H54 (cell line): ENCODE measurements at regions not wholly inside any gene's neighbourhood (a gene's known extent, or its start where the extent isn't known, plus 50 kb on each side); places are given as distances from the start of the nearest gene placed in this dataset.
"Not testable (repeated sequence)": the region's sequence is repeated elsewhere in the genome, so short reads cannot be mapped to it uniquely, and the experiment has no call there.

Experiments
- DNase-seq: peaks from one replicate; pipeline ENCODE4 v3.0.0; 2011; ENCODE audit warnings: low spot score, mixed read lengths; ENCODE audit not compliant: insufficient read length
- FAIRE-seq: peaks from 3 replicates; lab custom pipeline; 2011; peaks lifted over from hg19 to GRCh38; lab: Jason Lieb, UNC
- POLR2A ChIP-seq: IDR thresholded peaks from 2 replicates; pipeline ENCODE4 v1.6.1; 2011; ENCODE audit warnings: low read depth, mild to moderate bottlenecking, low read length

- TF ChIP-seq POLR2A = no peak
- DNase-seq (no peak), FAIRE-seq (no peak)
Measured at GRCh38 chr13:87302034-87302433, 369.1 kb upstream of the SLITRK5 start.

GRCh38 chr13:87302931-87303330, 368.2 kb upstream of the SLITRK5 start:
- FAIRE-seq = no peak
- no peak for DNase-seq
- TF ChIP-seq POLR2A = no peak

- TF ChIP-seq POLR2A = no peak
- FAIRE-seq (peak; percentile 96), DNase-seq (no peak)
Measured at GRCh38 chr13:87311165-87311564, 360.0 kb upstream of the SLITRK5 start.

- no peak for TF ChIP-seq POLR2A
- DNase-seq (no peak), FAIRE-seq (no peak)
Measured at GRCh38 chr13:87314822-87315221, 356.3 kb upstream of the SLITRK5 start.

- peak; percentile 69 for FAIRE-seq
- DNase-seq = no peak
- TF ChIP-seq POLR2A = no peak
Measured at GRCh38 chr13:87322386-87322785, 348.8 kb upstream of the SLITRK5 start.

- DNase-seq (no peak), FAIRE-seq (no peak)
- no peak for TF ChIP-seq POLR2A
Measured at GRCh38 chr13:87324558-87324957, 346.6 kb upstream of the SLITRK5 start.

GRCh38 chr13:87331178-87331577, 340.0 kb upstream of the SLITRK5 start:
- DNase-seq (no peak), FAIRE-seq (peak; percentile 30)
- TF ChIP-seq POLR2A = no peak

- FAIRE-seq (no peak), DNase-seq (no peak)
- no peak for TF ChIP-seq POLR2A
Measured at GRCh38 chr13:87333599-87333998, 337.6 kb upstream of the SLITRK5 start.

- no peak for TF ChIP-seq POLR2A
- DNase-seq (no peak), FAIRE-seq (no peak)
Measured at GRCh38 chr13:87334176-87334575, 337.0 kb upstream of the SLITRK5 start.

GRCh38 chr13:87336346-87336889, 334.8 kb upstream of the SLITRK5 start:
- not testable (repeated sequence) for FAIRE-seq, DNase-seq

- no peak for TF ChIP-seq POLR2A
- FAIRE-seq = peak; percentile 98
- no peak for DNase-seq
Measured at GRCh38 chr13:87344176-87344575, 327.0 kb upstream of the SLITRK5 start.

- DNase-seq = no peak
- FAIRE-seq = no peak
- TF ChIP-seq POLR2A = no peak
Measured at GRCh38 chr13:87355451-87355850, 315.7 kb upstream of the SLITRK5 start.

- no peak for DNase-seq
- TF ChIP-seq POLR2A = no peak
- peak; percentile 81 for FAIRE-seq
Measured at GRCh38 chr13:87356314-87356713, 314.9 kb upstream of the SLITRK5 start.

GRCh38 chr13:87358319-87358718, 312.9 kb upstream of the SLITRK5 start:
- DNase-seq = no peak
- peak; percentile 36 for FAIRE-seq
- no peak for TF ChIP-seq POLR2A

GRCh38 chr13:87361216-87361615, 310.0 kb upstream of the SLITRK5 start:
- no peak for TF ChIP-seq POLR2A
- FAIRE-seq (no peak), DNase-seq (no peak)
